Fibroblast of lung (primary cell): ENCODE measurements at regions not wholly inside any gene's neighbourhood (a gene's known extent, or its start where the extent isn't known, plus 50 kb on each side); places are given as distances from the start of the nearest gene placed in this dataset.

Experiments
- EZH2 ChIP-seq: IDR thresholded peaks from 2 replicates; pipeline ENCODE4 v1.5.1; 2012; ENCODE audit warnings: low read length, control low read depth, mild to moderate bottlenecking; ENCODE audit errors: missing control alignments
- TF ChIP-seq, protein P1 (sequence below), 2 donors: IDR thresholded peaks in 1 of 2; conservative IDR thresholded peaks in 1 of 2; 1 replicate in 1 of 2; 2 replicates in 1 of 2; pipeline ENCODE4 v1.5.1; 2011 to 2012; ENCODE audit warnings: low read length in 2 of 2, control low read depth in 1 of 2, inconsistent platforms in 1 of 2, low read depth in 1 of 2, mild to moderate bottlenecking in 1 of 2

DNA sequence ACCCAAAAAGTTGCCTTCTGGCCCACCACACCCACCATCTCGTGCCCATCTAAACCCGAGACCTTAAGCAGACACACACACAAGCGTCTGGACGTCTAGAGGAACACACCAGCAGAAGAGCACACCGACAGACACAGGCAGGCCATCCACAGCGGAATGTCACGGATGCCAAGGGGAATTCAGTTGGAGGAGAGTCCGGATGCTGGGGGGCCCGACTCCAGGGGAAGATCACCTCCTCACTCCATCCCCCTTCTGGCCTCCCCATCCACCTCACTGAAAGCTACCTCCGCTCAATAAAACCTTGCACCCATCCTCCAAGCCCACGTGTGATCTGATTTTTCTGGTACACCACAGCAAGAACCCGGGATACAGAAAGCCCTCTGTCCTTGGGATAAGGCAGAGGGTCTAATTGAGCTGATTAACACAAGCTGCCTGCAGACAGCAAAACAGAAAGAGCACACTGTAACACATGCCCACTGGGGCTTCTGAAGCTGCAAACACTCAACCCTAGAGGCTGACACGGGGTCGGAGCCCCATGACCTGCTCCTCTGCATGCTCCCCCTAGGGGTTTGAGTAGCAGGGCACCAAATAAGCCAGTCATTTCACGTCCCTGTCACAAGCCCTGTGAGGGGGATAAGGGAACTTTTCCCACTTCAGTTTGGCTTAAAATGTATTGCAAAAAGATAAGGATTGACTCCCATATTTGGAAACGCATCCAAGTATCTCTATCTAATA lies 339.6 kb upstream of the PCDH10 start:
- TF ChIP-seq, protein P1, sequence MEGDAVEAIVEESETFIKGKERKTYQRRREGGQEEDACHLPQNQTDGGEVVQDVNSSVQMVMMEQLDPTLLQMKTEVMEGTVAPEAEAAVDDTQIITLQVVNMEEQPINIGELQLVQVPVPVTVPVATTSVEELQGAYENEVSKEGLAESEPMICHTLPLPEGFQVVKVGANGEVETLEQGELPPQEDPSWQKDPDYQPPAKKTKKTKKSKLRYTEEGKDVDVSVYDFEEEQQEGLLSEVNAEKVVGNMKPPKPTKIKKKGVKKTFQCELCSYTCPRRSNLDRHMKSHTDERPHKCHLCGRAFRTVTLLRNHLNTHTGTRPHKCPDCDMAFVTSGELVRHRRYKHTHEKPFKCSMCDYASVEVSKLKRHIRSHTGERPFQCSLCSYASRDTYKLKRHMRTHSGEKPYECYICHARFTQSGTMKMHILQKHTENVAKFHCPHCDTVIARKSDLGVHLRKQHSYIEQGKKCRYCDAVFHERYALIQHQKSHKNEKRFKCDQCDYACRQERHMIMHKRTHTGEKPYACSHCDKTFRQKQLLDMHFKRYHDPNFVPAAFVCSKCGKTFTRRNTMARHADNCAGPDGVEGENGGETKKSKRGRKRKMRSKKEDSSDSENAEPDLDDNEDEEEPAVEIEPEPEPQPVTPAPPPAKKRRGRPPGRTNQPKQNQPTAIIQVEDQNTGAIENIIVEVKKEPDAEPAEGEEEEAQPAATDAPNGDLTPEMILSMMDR (conservative IDR thresholded peaks at IDR 0.05 in 1 of 2, IDR thresholded peaks at IDR 0.05 in 1 of 2; ENCODE audit: low read depth in 1 of 2, low read length in 2 of 2): no peak
- no peak for TF ChIP-seq EZH2
